OCI-LY7 (cell line): ENCODE measurements at regions not wholly inside any gene's neighbourhood (a gene's known extent, or its start where the extent isn't known, plus 50 kb on each side); places are given as distances from the start of the nearest gene placed in this dataset.

Source experiments
- BruUV-seq: library from RNA; stranded (reverse); fragments of 400-500 nt; replicated peaks from 2 replicates; lab custom pipeline; 2021; lab: Mats Ljungman, UMichigan
- CTCF ChIA-PET: fragments of 300-600 bp; sonication (Branson Sonifier 250); formaldehyde crosslinking; loops from one replicate; lab custom pipeline; 2022; ENCODE audit warnings: antibody characterized with exemption; ENCODE audit not compliant: unreplicated experiment; lab: Charles Lee
- POLR2A ChIA-PET: fragments of 300-600 bp; sonication (Branson Sonifier 250); formaldehyde crosslinking; loops from one replicate; lab custom pipeline; 2022; ENCODE audit warnings: antibody characterized with exemption; lab: Charles Lee
- DNase-seq: peaks from one replicate; pipeline ENCODE4 v3.0.0-alpha.2; 2015; ENCODE audit warnings: low spot score
- H2AFZ ChIP-seq: fragments of 200-600 bp; sonication (generic), shearing (Covaris generic); 2 replicates; pipeline ENCODE4 v1.6.1; 2014; ENCODE audit warnings: mild to moderate bottlenecking, antibody characterized with exemption, low read length, moderate library complexity
- H3K27ac ChIP-seq: fragments of 200-600 bp; sonication (generic); 2 replicates; pipeline ENCODE4 v1.5.1; 2014; ENCODE audit warnings: mixed run types, low read depth, mild to moderate bottlenecking, moderate library complexity, low read length, inconsistent platforms; ENCODE audit not compliant: poor library complexity, severe bottlenecking
- H3K36me3 ChIP-seq: fragments of 200-600 bp; sonication (generic); 2 replicates; pipeline ENCODE4 v1.6.1; 2014; ENCODE audit warnings: mild to moderate bottlenecking, antibody characterized with exemption, low read length, moderate library complexity, mixed read lengths; ENCODE audit not compliant: insufficient read depth
- H3K4me1 ChIP-seq: fragments of 200-600 bp; sonication (generic); 2 replicates; pipeline ENCODE4 v1.5.1; 2014; ENCODE audit warnings: mild to moderate bottlenecking, low read length; ENCODE audit not compliant: insufficient read depth, poor library complexity, severe bottlenecking
- H3K4me2 ChIP-seq: fragments of 200-600 bp; sonication (generic); 2 replicates; pipeline ENCODE4 v1.6.1; 2014; ENCODE audit warnings: mild to moderate bottlenecking, low read length
- H3K4me3 ChIP-seq: fragments of 200-600 bp; sonication (generic); 2 replicates; pipeline ENCODE4 v1.5.1; 2014; ENCODE audit warnings: mild to moderate bottlenecking, low read depth, low read length; ENCODE audit not compliant: poor library complexity, severe bottlenecking
- H3K79me2 ChIP-seq: fragments of 200-600 bp; sonication (generic); 2 replicates; pipeline ENCODE4 v1.6.1; 2016; ENCODE audit warnings: low read depth, mild to moderate bottlenecking, low read length, moderate library complexity, mixed read lengths; ENCODE audit not compliant: insufficient read depth
- H3K9me2 ChIP-seq: fragments of 200-600 bp; sonication (generic); 2 replicates; pipeline ENCODE4 v1.6.1; 2016; ENCODE audit warnings: mild to moderate bottlenecking, low read length, mixed read lengths; ENCODE audit not compliant: insufficient read depth
- H3K9me3 ChIP-seq: fragments of 200-600 bp; sonication (generic); 2 replicates; pipeline ENCODE4 v1.6.1; 2014; ENCODE audit warnings: mild to moderate bottlenecking, mixed run types, low read length, mixed read lengths
- H4K20me1 ChIP-seq: fragments of 200-600 bp; sonication (generic); 2 replicates; pipeline ENCODE4 v1.6.1; 2014; ENCODE audit warnings: mild to moderate bottlenecking, antibody characterized with exemption, low read length, moderate library complexity, mixed read lengths; ENCODE audit not compliant: insufficient read depth
- CTCF ChIP-seq: fragments of 200-600 bp; sonication (generic); conservative IDR thresholded peaks from 2 replicates; pipeline ENCODE4 v1.5.1; 2014; ENCODE audit warnings: mild to moderate bottlenecking, antibody characterized with exemption, low read length, moderate library complexity, mixed read lengths
- EZH2phosphoT487 ChIP-seq: fragments of 200-600 bp; sonication (generic); IDR thresholded peaks from 2 replicates; pipeline ENCODE4 v1.6.1; 2018; ENCODE audit warnings: low read depth, borderline replicate concordance, mild to moderate bottlenecking, mixed run types, antibody characterized with exemption, low read length, moderate library complexity, mixed read lengths
- intact Hi-C: fragments of 100-400 bp; cut with micrococcal nuclease; formaldehyde crosslinking; loops from one replicate; pipeline ENCODE4 v1.10.0; 2022; ENCODE audit not compliant: unreplicated experiment

GRCh38 chr11:92297567-92298553, 73.2 kb downstream of the FAT3 start:
- ChIA-PET POLR2A (interaction anchor here (0.7 to 1.3 kb wide), 2 partner anchors 9 to 11 kb away, joined by 3 to 4 read pairs; no protein-coding TSS in a partner anchor), CTCF (interaction anchor here (0.6 kb wide), 1 partner anchor 163 kb away, joined by 3 read pairs; no protein-coding TSS in a partner anchor)
- TF ChIP-seq CTCF (no peak), EZH2phosphoT487 (no peak)
- H4K20me1 ChIP-seq: no peaks in the 10 kb centered on the region
- H3K36me3 ChIP-seq: no peaks in the 10 kb centered on the region
- BruUV-seq: no TSS peak
- H3K4me2 ChIP-seq: no peak overlapping the region
- intact Hi-C loops: no loop called here
- H3K9me2 ChIP-seq: no peaks in the 10 kb centered on the region
- no peak for DNase-seq
- H3K4me3 ChIP-seq: no peak overlapping the region
- H3K79me2 ChIP-seq: no peaks in the 10 kb centered on the region
- H3K9me3 ChIP-seq: no peaks in the 10 kb centered on the region
- no peak overlapping the region for H3K27ac ChIP-seq
- no peak overlapping the region for H2AFZ ChIP-seq
- H3K4me1 ChIP-seq: no peaks in the 10 kb centered on the region

GRCh38 chr11:92300876-92301275, 76.3 kb downstream of the FAT3 start:
- Histone ChIP-seq H3K4me2 (no peak overlapping the region), H3K9me2 (no peaks in the 10 kb centered on the region), H3K79me2 (no peaks in the 10 kb centered on the region), H3K4me3 (no peak overlapping the region), H2AFZ (no peak overlapping the region), H3K27ac (no peak overlapping the region), H4K20me1 (no peaks in the 10 kb centered on the region), H3K4me1 (no peaks in the 10 kb centered on the region), H3K9me3 (no peaks in the 10 kb centered on the region), H3K36me3 (no peaks in the 10 kb centered on the region)
- DNase-seq: no peak
- intact Hi-C loops: no loop called here
- no peak for TF ChIP-seq EZH2phosphoT487
- no peak for TF ChIP-seq CTCF
- POLR2A ChIA-PET: interaction anchor here (0.5 kb wide), 1 partner anchor 1741 kb away, joined by 3 read pairs; no protein-coding TSS in a partner anchor
- CTCF ChIA-PET: no interaction called here
- no TSS peak for BruUV-seq
